Fibroblast of lung (primary cell): ENCODE measurements at regions not wholly inside any gene's neighbourhood (a gene's known extent, or its start where the extent isn't known, plus 50 kb on each side); places are given as distances from the start of the nearest gene placed in this dataset.

Source experiments
- DNase-seq, 2 donors: peaks; one replicate each; pipeline versions ENCODE4 v3.0.0 to v3.0.0-alpha.2; 2010; ENCODE audit warnings: low read depth in 2 of 2
- H2AFZ ChIP-seq: 2 replicates; pipeline ENCODE4 v1.5.1; 2012; ENCODE audit warnings: low read length, control low read depth, inconsistent platforms
- H3K27ac ChIP-seq: 2 replicates; pipeline ENCODE4 v1.5.1; 2011; ENCODE audit warnings: low read length, control low read depth; ENCODE audit not compliant: insufficient read depth
- H3K27me3 ChIP-seq: 2 replicates; pipeline ENCODE4 v1.5.1; 2011; ENCODE audit warnings: mild to moderate bottlenecking, low read length; ENCODE audit not compliant: control insufficient read depth, insufficient read depth
- H3K36me3 ChIP-seq: 2 replicates; pipeline ENCODE4 v1.5.1; 2011; ENCODE audit warnings: low read length; ENCODE audit not compliant: control insufficient read depth, insufficient read depth
- H3K4me1 ChIP-seq: 2 replicates; pipeline ENCODE4 v1.5.1; 2011; ENCODE audit warnings: low read length; ENCODE audit not compliant: control insufficient read depth, insufficient read depth; ENCODE audit errors: extremely low read depth
- H3K4me2 ChIP-seq: 2 replicates; pipeline ENCODE4 v1.5.1; 2011; ENCODE audit warnings: low read length, control low read depth; ENCODE audit not compliant: insufficient read depth; ENCODE audit errors: extremely low read depth
- H3K4me3 ChIP-seq, 4 experiments: fragments of 200-600 bp in 1 of 4; sonication (generic) in 1 of 4; replicated peaks in 1 of 4; 2 replicates each; pipeline ENCODE4 v1.5.1; 2011 to 2016; ENCODE audit warnings: low read length in 4 of 4, low read depth in 3 of 4, mild to moderate bottlenecking in 3 of 4, control low read depth in 2 of 4, inconsistent platforms in 1 of 4, mixed read lengths in 1 of 4; ENCODE audit not compliant: insufficient read depth in 1 of 4; ENCODE audit errors: control extremely low read depth in 1 of 4
- H3K79me2 ChIP-seq: 2 replicates; pipeline ENCODE4 v1.5.1; 2012; ENCODE audit warnings: mild to moderate bottlenecking, low read length, inconsistent platforms; ENCODE audit not compliant: control insufficient read depth, insufficient read depth
- H3K9ac ChIP-seq: 2 replicates; pipeline ENCODE4 v1.5.1; 2011; ENCODE audit warnings: mild to moderate bottlenecking, low read length, control low read depth; ENCODE audit not compliant: insufficient read depth
- H3K9me3 ChIP-seq: 2 replicates; pipeline ENCODE4 v1.5.1; 2012; ENCODE audit warnings: low read depth, low read length; ENCODE audit not compliant: control insufficient read depth, insufficient read depth
- H4K20me1 ChIP-seq: 2 replicates; pipeline ENCODE4 v1.5.1; 2011; ENCODE audit warnings: low read length; ENCODE audit not compliant: control insufficient read depth, insufficient read depth; ENCODE audit errors: extremely low read depth
- EZH2 ChIP-seq: IDR thresholded peaks from 2 replicates; pipeline ENCODE4 v1.5.1; 2012; ENCODE audit warnings: low read length, control low read depth, mild to moderate bottlenecking; ENCODE audit errors: missing control alignments
- TF ChIP-seq, protein P1 (sequence below), 2 donors: IDR thresholded peaks in 1 of 2; conservative IDR thresholded peaks in 1 of 2; 1 replicate in 1 of 2; 2 replicates in 1 of 2; pipeline ENCODE4 v1.5.1; 2011 to 2012; ENCODE audit warnings: low read length in 2 of 2, control low read depth in 1 of 2, inconsistent platforms in 1 of 2, low read depth in 1 of 2, mild to moderate bottlenecking in 1 of 2

DNA sequence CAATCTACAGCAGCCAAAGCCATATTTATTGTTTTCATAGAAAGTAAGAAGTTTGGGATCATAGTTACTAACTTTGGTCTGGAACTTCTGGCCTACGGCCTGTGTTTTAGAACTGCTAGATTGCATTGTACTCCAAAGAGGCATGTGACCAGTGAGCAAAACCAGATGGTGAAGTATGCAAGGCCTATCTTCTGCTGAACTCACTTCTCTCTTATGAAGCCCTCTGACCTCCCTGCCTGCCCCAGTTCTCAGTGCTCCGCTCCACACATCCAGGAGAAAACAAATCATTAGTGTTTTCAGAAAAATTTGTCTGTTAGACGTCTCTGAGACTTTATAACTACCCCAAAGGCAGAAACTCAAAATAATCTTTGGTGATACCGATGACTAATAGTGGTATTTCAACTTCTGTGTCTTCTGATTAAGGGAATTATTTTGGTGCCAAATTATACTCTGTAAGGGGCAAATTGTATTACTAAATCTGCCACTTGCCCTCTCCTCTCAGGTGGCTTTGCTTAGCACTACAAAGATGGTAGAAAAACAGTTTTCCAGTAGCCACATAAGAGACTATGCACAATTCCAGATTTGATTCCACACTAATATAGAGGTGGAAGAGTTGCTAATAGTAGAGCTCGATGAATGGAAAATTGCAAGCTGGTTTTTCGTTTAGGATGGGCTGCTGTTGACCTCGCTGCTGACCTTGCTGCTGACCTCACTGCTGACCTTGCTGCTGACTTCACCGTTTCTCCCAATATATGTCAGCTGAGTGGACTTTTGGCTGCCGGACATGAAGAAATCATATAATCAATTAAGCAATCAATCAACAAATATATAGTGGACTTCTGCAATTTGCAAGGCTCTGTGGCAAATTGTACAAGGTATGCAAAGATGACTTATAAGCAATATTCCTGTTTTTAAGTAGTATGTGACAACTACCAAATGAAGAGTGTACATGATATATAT lies 147.5 kb downstream of the KITLG start:
- Histone ChIP-seq H3K4me3 (no peak overlapping the region), H3K9me3 (no peaks in the 10 kb centered on the region), H2AFZ (no peak overlapping the region), H3K4me2 (no peak overlapping the region), H3K9ac (no peak overlapping the region), H3K79me2 (no peaks in the 10 kb centered on the region), H3K36me3 (no peaks in the 10 kb centered on the region), H3K27me3 (no peaks in the 10 kb centered on the region), H3K4me1 (peaks cover 4% of the 10 kb centered on the region), H4K20me1 (no peaks in the 10 kb centered on the region), H3K27ac (no peak overlapping the region)
- TF ChIP-seq, protein P1, sequence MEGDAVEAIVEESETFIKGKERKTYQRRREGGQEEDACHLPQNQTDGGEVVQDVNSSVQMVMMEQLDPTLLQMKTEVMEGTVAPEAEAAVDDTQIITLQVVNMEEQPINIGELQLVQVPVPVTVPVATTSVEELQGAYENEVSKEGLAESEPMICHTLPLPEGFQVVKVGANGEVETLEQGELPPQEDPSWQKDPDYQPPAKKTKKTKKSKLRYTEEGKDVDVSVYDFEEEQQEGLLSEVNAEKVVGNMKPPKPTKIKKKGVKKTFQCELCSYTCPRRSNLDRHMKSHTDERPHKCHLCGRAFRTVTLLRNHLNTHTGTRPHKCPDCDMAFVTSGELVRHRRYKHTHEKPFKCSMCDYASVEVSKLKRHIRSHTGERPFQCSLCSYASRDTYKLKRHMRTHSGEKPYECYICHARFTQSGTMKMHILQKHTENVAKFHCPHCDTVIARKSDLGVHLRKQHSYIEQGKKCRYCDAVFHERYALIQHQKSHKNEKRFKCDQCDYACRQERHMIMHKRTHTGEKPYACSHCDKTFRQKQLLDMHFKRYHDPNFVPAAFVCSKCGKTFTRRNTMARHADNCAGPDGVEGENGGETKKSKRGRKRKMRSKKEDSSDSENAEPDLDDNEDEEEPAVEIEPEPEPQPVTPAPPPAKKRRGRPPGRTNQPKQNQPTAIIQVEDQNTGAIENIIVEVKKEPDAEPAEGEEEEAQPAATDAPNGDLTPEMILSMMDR (conservative IDR thresholded peaks at IDR 0.05 in 1 of 2, IDR thresholded peaks at IDR 0.05 in 1 of 2; ENCODE audit: low read depth in 1 of 2, low read length in 2 of 2): no peak
- DNase-seq: peak; percentile 37 to 83

DNA sequence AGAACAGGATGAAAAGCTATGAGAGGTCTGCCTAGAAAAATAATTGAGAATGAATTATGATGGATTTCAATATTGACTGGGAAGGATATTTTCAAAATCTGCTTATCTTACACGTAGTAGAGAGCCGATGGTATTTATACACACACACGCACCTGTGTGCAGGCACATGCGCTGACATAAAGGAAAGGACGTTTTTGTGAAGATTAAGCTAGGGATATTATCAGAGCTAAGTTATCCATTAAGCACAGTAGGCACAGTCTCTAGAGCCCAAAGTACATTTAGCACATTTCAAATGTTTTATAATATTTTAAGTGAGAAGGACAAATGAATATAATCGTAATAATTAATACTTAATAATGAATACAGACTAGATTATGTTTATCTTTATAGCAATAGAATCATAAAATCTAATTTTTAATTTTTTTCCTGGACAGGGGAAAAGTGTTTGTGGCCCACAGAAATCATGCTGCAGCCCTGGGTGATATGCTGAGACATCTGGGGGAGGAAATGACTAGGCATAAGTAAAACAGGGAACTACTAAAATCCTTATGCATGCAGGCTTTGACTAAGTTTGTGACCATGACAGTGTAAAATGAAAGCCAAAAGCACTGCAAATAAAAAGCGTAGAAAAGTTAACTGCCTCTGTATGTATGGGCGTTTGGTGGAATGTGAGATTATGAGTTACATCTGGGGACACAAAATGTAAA lies 146.1 kb downstream of the KITLG start:
- H3K36me3 ChIP-seq: no peaks in the 10 kb centered on the region
- TF ChIP-seq EZH2: no peak
- TF ChIP-seq, protein P1 (conservative IDR thresholded peaks at IDR 0.05 in 1 of 2, IDR thresholded peaks at IDR 0.05 in 1 of 2; ENCODE audit: low read depth in 1 of 2, low read length in 2 of 2): no peak
- H3K9me3 ChIP-seq: no peaks in the 10 kb centered on the region
- H2AFZ ChIP-seq: no peak overlapping the region
- no peaks in the 10 kb centered on the region for H4K20me1 ChIP-seq
- H3K4me2 ChIP-seq: no peak overlapping the region
- H3K4me1 ChIP-seq: peaks cover 4% of the 10 kb centered on the region
- H3K27ac ChIP-seq: no peak overlapping the region
- H3K27me3 ChIP-seq: no peaks in the 10 kb centered on the region
- H3K79me2 ChIP-seq: no peaks in the 10 kb centered on the region
- no peak overlapping the region for H3K4me3 ChIP-seq
- peak in 1 of 2 donors; percentile 38 for DNase-seq
- no peak overlapping the region for H3K9ac ChIP-seq

DNA sequence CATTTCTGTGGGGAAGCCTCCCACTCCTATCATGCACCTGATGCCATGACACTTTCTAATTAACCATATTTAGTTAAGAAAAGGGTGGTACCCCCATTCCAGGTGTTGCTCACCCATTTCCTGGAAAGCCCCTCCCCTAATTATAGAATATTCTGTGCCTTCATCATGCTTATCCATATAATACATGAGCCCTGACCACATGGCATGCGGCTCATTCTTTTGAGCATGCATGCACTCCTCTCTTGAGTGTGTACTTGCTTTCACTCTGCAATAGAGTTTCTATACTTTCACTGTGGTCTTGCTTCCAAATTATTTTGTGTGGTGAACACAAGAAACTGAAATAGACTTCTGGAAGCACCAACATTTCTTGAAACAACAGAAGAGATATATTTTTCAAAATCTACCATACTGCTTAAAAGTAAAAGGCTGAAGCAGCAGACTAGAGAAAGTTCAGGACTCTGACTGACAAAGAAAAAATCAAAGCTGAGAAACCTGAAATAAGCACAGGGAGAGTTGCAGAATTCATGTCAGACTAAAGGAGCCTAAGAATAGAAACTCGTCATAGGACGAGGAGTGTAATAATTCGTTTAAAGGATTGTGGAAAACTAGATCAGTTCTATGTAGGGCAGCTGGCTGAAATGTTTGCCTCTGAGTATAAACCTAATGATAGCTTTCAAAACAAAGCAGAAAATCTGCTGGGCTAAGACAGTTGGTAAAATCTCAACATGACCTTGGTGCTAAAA lies 144.8 kb downstream of the KITLG start:
- no peak overlapping the region for H2AFZ ChIP-seq
- no peak for TF ChIP-seq EZH2
- TF ChIP-seq, protein P1 (conservative IDR thresholded peaks at IDR 0.05 in 1 of 2, IDR thresholded peaks at IDR 0.05 in 1 of 2; ENCODE audit: low read depth in 1 of 2, low read length in 2 of 2): no peak

More for the DNA sequence above, 144.8 kb downstream of the KITLG start:
- no peak overlapping the region for H3K27ac ChIP-seq
- DNase-seq: no peak
- H3K27me3 ChIP-seq: no peaks in the 10 kb centered on the region
- no peaks in the 10 kb centered on the region for H4K20me1 ChIP-seq
- no peaks in the 10 kb centered on the region for H3K9me3 ChIP-seq
- H3K4me2 ChIP-seq: no peak overlapping the region
- no peak overlapping the region for H3K4me3 ChIP-seq
- no peaks in the 10 kb centered on the region for H3K36me3 ChIP-seq
- H3K9ac ChIP-seq: no peak overlapping the region
- peaks cover 4% of the 10 kb centered on the region for H3K4me1 ChIP-seq
- no peaks in the 10 kb centered on the region for H3K79me2 ChIP-seq
